ENCODE measurements at regions not wholly inside any gene's neighbourhood (a gene's known extent, or its start where the extent isn't known, plus 50 kb on each side); places are given as distances from the start of the nearest gene placed in this dataset.

GRCh38 chr2:128455721-128456050 is 137.0 kb upstream of the HS6ST1 start:
- no peaks in the 10 kb centered on the region for H3K36me3 ChIP-seq (ENCODE audit: insufficient read depth, low read length)
- H3K4me1 ChIP-seq (ENCODE audit: control insufficient read depth, insufficient read depth, low read length, unreplicated experiment), result no peaks in the 10 kb centered on the region
- H3K79me2 ChIP-seq (ENCODE audit: control insufficient read depth, insufficient read depth, low read length, unreplicated experiment), result no peaks in the 10 kb centered on the region
- H3K27me3 ChIP-seq (ENCODE audit: insufficient read depth, low read length), result peaks cover 8% of the 10 kb centered on the region; the same call in 1 of the 2 replicates
- H3K4me3 ChIP-seq (ENCODE audit: low read depth, low read length), result no peak overlapping the region
- no peak overlapping the region for H3K27ac ChIP-seq (ENCODE audit: low read depth, low read length)
- no peak overlapping the region for H2AFZ ChIP-seq (ENCODE audit: low read length, unreplicated experiment)

GRCh38 chr2:128456281-128456680 is 137.6 kb upstream of the HS6ST1 start:
- Histone ChIP-seq H2AFZ (ENCODE audit: low read length, unreplicated experiment) (no peak overlapping the region), H3K79me2 (ENCODE audit: control insufficient read depth, insufficient read depth, low read length, unreplicated experiment) (no peaks in the 10 kb centered on the region), H3K4me3 (ENCODE audit: low read depth, low read length) (no peak overlapping the region), H3K4me1 (ENCODE audit: control insufficient read depth, insufficient read depth, low read length, unreplicated experiment) (no peaks in the 10 kb centered on the region), H3K27ac (ENCODE audit: low read depth, low read length) (no peak overlapping the region), H3K36me3 (ENCODE audit: insufficient read depth, low read length) (no peaks in the 10 kb centered on the region), H3K27me3 (ENCODE audit: insufficient read depth, low read length) (peaks cover 8% of the 10 kb centered on the region; the same call in 1 of the 2 replicates)

GRCh38 chr2:128457006-128457604 is 138.4 kb upstream of the HS6ST1 start:
- H3K4me1 ChIP-seq (ENCODE audit: control insufficient read depth, insufficient read depth, low read length, unreplicated experiment), result no peaks in the 10 kb centered on the region
- no peaks in the 10 kb centered on the region for H3K36me3 ChIP-seq (ENCODE audit: insufficient read depth, low read length)
- H3K79me2 ChIP-seq (ENCODE audit: control insufficient read depth, insufficient read depth, low read length, unreplicated experiment), result no peaks in the 10 kb centered on the region
- H2AFZ ChIP-seq (ENCODE audit: low read length, unreplicated experiment), result no peak overlapping the region
- peaks cover 8% of the 10 kb centered on the region; the same call in 1 of the 2 replicates for H3K27me3 ChIP-seq (ENCODE audit: insufficient read depth, low read length)
- no peak overlapping the region for H3K4me3 ChIP-seq (ENCODE audit: low read depth, low read length)
- H3K27ac ChIP-seq (ENCODE audit: low read depth, low read length), result no peak overlapping the region

- no peaks in the 10 kb centered on the region for H3K4me1 ChIP-seq (ENCODE audit: control insufficient read depth, insufficient read depth, low read length, unreplicated experiment)
- no peak overlapping the region for H2AFZ ChIP-seq (ENCODE audit: low read length, unreplicated experiment)
- H3K36me3 ChIP-seq (ENCODE audit: insufficient read depth, low read length), result no peaks in the 10 kb centered on the region
- peaks cover 8% of the 10 kb centered on the region; the same call in 1 of the 2 replicates for H3K27me3 ChIP-seq (ENCODE audit: insufficient read depth, low read length)
- no peak overlapping the region for H3K27ac ChIP-seq (ENCODE audit: low read depth, low read length)
- no peak overlapping the region for H3K4me3 ChIP-seq (ENCODE audit: low read depth, low read length)
- no peaks in the 10 kb centered on the region for H3K79me2 ChIP-seq (ENCODE audit: control insufficient read depth, insufficient read depth, low read length, unreplicated experiment)
These were observed 139.0 kb upstream of the HS6ST1 start for GRCh38 chr2:128457716-128458115.

GRCh38 chr2:128458505-128458904 is 139.8 kb upstream of the HS6ST1 start:
- Histone ChIP-seq H2AFZ (ENCODE audit: low read length, unreplicated experiment) (no peak overlapping the region), H3K27ac (ENCODE audit: low read depth, low read length) (no peak overlapping the region), H3K27me3 (ENCODE audit: insufficient read depth, low read length) (0 out of 2 replicates have a peak, but pooled peaks cover 3% of the 10 kb centered on the region), H3K79me2 (ENCODE audit: control insufficient read depth, insufficient read depth, low read length, unreplicated experiment) (no peaks in the 10 kb centered on the region), H3K4me1 (ENCODE audit: control insufficient read depth, insufficient read depth, low read length, unreplicated experiment) (no peaks in the 10 kb centered on the region), H3K4me3 (ENCODE audit: low read depth, low read length) (no peak overlapping the region), H3K36me3 (ENCODE audit: insufficient read depth, low read length) (no peaks in the 10 kb centered on the region)

- H3K36me3 ChIP-seq (ENCODE audit: insufficient read depth, low read length), result no peaks in the 10 kb centered on the region
- H3K4me1 ChIP-seq (ENCODE audit: control insufficient read depth, insufficient read depth, low read length, unreplicated experiment), result no peaks in the 10 kb centered on the region
- no peak overlapping the region for H3K27ac ChIP-seq (ENCODE audit: low read depth, low read length)
- H3K27me3 ChIP-seq (ENCODE audit: insufficient read depth, low read length), result no peaks in the 10 kb centered on the region
- H3K79me2 ChIP-seq (ENCODE audit: control insufficient read depth, insufficient read depth, low read length, unreplicated experiment), result no peaks in the 10 kb centered on the region
- H3K4me3 ChIP-seq (ENCODE audit: low read depth, low read length), result no peak overlapping the region
- no peak overlapping the region for H2AFZ ChIP-seq (ENCODE audit: low read length, unreplicated experiment)
These were observed 145.8 kb upstream of the HS6ST1 start for GRCh38 chr2:128464456-128464855.

GRCh38 chr2:128465246-128466170 is 146.8 kb upstream of the HS6ST1 start:
- Histone ChIP-seq H3K79me2 (ENCODE audit: control insufficient read depth, insufficient read depth, low read length, unreplicated experiment) (no peaks in the 10 kb centered on the region), H2AFZ (ENCODE audit: low read length, unreplicated experiment) (no peak overlapping the region), H3K4me3 (ENCODE audit: low read depth, low read length) (no peak overlapping the region), H3K4me1 (ENCODE audit: control insufficient read depth, insufficient read depth, low read length, unreplicated experiment) (no peaks in the 10 kb centered on the region), H3K27ac (ENCODE audit: low read depth, low read length) (no peak overlapping the region), H3K36me3 (ENCODE audit: insufficient read depth, low read length) (no peaks in the 10 kb centered on the region), H3K27me3 (ENCODE audit: insufficient read depth, low read length) (no peaks in the 10 kb centered on the region)

- Histone ChIP-seq H3K79me2 (ENCODE audit: control insufficient read depth, insufficient read depth, low read length, unreplicated experiment) (no peaks in the 10 kb centered on the region), H3K4me1 (ENCODE audit: control insufficient read depth, insufficient read depth, low read length, unreplicated experiment) (no peaks in the 10 kb centered on the region), H3K4me3 (ENCODE audit: low read depth, low read length) (no peak overlapping the region), H2AFZ (ENCODE audit: low read length, unreplicated experiment) (no peak overlapping the region), H3K27ac (ENCODE audit: low read depth, low read length) (no peak overlapping the region), H3K27me3 (ENCODE audit: insufficient read depth, low read length) (no peaks in the 10 kb centered on the region), H3K36me3 (ENCODE audit: insufficient read depth, low read length) (no peaks in the 10 kb centered on the region)
These were observed 147.7 kb upstream of the HS6ST1 start for GRCh38 chr2:128466376-128466775.

GRCh38 chr2:128466776-128467175 is 148.1 kb upstream of the HS6ST1 start:
- Histone ChIP-seq H3K4me3 (ENCODE audit: low read depth, low read length) (no peak overlapping the region), H2AFZ (ENCODE audit: low read length, unreplicated experiment) (no peak overlapping the region), H3K36me3 (ENCODE audit: insufficient read depth, low read length) (no peaks in the 10 kb centered on the region), H3K27ac (ENCODE audit: low read depth, low read length) (no peak overlapping the region), H3K4me1 (ENCODE audit: control insufficient read depth, insufficient read depth, low read length, unreplicated experiment) (no peaks in the 10 kb centered on the region), H3K27me3 (ENCODE audit: insufficient read depth, low read length) (no peaks in the 10 kb centered on the region), H3K79me2 (ENCODE audit: control insufficient read depth, insufficient read depth, low read length, unreplicated experiment) (no peaks in the 10 kb centered on the region)

- Histone ChIP-seq H3K27me3 (ENCODE audit: insufficient read depth, low read length) (no peaks in the 10 kb centered on the region), H3K4me3 (ENCODE audit: low read depth, low read length) (no peak overlapping the region), H3K36me3 (ENCODE audit: insufficient read depth, low read length) (no peaks in the 10 kb centered on the region), H2AFZ (ENCODE audit: low read length, unreplicated experiment) (no peak overlapping the region), H3K4me1 (ENCODE audit: control insufficient read depth, insufficient read depth, low read length, unreplicated experiment) (no peaks in the 10 kb centered on the region), H3K79me2 (ENCODE audit: control insufficient read depth, insufficient read depth, low read length, unreplicated experiment) (no peaks in the 10 kb centered on the region), H3K27ac (ENCODE audit: low read depth, low read length) (no peak overlapping the region)
These were observed 148.8 kb upstream of the HS6ST1 start for GRCh38 chr2:128467321-128467969.
